ENCODE measurements at regions not wholly inside any gene's neighbourhood (a gene's known extent, or its start where the extent isn't known, plus 50 kb on each side); places are given as distances from the start of the nearest gene placed in this dataset.

- in situ Hi-C loops (cut with HindIII; ENCODE audit: low pct_unique_long_range_greater_than_20kb, low sequenced_read_pairs) = no loop called here
- DNase-seq (ENCODE audit: low read depth, low spot score) = peak; percentile 86
These were observed 128.2 kb upstream of the NFIB start for GRCh38 chr9:14441976-14442651.

- DNase-seq (ENCODE audit: low read depth, low spot score) = no peak
- in situ Hi-C loops (cut with HindIII; ENCODE audit: low pct_unique_long_range_greater_than_20kb, low sequenced_read_pairs) = no loop called here
These were observed 127.2 kb upstream of the NFIB start for GRCh38 chr9:14441115-14441514.

- DNase-seq (ENCODE audit: low read depth, low spot score) = no peak
- in situ Hi-C loops (cut with HindIII; ENCODE audit: low pct_unique_long_range_greater_than_20kb, low sequenced_read_pairs) = no loop called here
These were observed 126.1 kb upstream of the NFIB start for GRCh38 chr9:14440062-14440461.

- no peak for DNase-seq (ENCODE audit: low read depth, low spot score)
- in situ Hi-C loops (cut with HindIII; ENCODE audit: low pct_unique_long_range_greater_than_20kb, low sequenced_read_pairs) = no loop called here
These were observed 125.6 kb upstream of the NFIB start for GRCh38 chr9:14439555-14439954.

- in situ Hi-C loops (cut with HindIII; ENCODE audit: low pct_unique_long_range_greater_than_20kb, low sequenced_read_pairs) = no loop called here
- no peak for DNase-seq (ENCODE audit: low read depth, low spot score)
These were observed 124.5 kb upstream of the NFIB start for GRCh38 chr9:14438232-14439021.

- DNase-seq (ENCODE audit: low read depth, low spot score) = no peak
- in situ Hi-C loops (cut with HindIII; ENCODE audit: low pct_unique_long_range_greater_than_20kb, low sequenced_read_pairs) = no loop called here
These were observed 123.7 kb upstream of the NFIB start for GRCh38 chr9:14437354-14438231.

- in situ Hi-C loops (cut with HindIII; ENCODE audit: low pct_unique_long_range_greater_than_20kb, low sequenced_read_pairs) = no loop called here
- DNase-seq (ENCODE audit: low read depth, low spot score) = no peak
These were observed 121.9 kb upstream of the NFIB start for GRCh38 chr9:14435871-14436270.

GRCh38 chr9:14434971-14435718, 121.2 kb upstream of the NFIB start:
- in situ Hi-C loops (cut with HindIII; ENCODE audit: low pct_unique_long_range_greater_than_20kb, low sequenced_read_pairs) = no loop called here
- no peak for DNase-seq (ENCODE audit: low read depth, low spot score)

- in situ Hi-C loops (cut with HindIII; ENCODE audit: low pct_unique_long_range_greater_than_20kb, low sequenced_read_pairs) = no loop called here
- DNase-seq (ENCODE audit: low read depth, low spot score) = no peak
These were observed 120.2 kb upstream of the NFIB start for GRCh38 chr9:14434158-14434504.

GRCh38 chr9:14433351-14434157, 119.6 kb upstream of the NFIB start:
- in situ Hi-C loops (cut with HindIII; ENCODE audit: low pct_unique_long_range_greater_than_20kb, low sequenced_read_pairs) = no loop called here
- DNase-seq (ENCODE audit: low read depth, low spot score) = peak; percentile 70

GRCh38 chr9:14432666-14433350, 118.9 kb upstream of the NFIB start:
- in situ Hi-C loops (cut with HindIII; ENCODE audit: low pct_unique_long_range_greater_than_20kb, low sequenced_read_pairs) = no loop called here
- no peak for DNase-seq (ENCODE audit: low read depth, low spot score)

- in situ Hi-C loops (cut with HindIII; ENCODE audit: low pct_unique_long_range_greater_than_20kb, low sequenced_read_pairs) = no loop called here
- DNase-seq (ENCODE audit: low read depth, low spot score) = peak; percentile 78
These were observed 114.9 kb upstream of the NFIB start for GRCh38 chr9:14428781-14429230.

- DNase-seq (ENCODE audit: low read depth, low spot score) = no peak
- in situ Hi-C loops (cut with HindIII; ENCODE audit: low pct_unique_long_range_greater_than_20kb, low sequenced_read_pairs) = no loop called here
These were observed 113.5 kb upstream of the NFIB start for GRCh38 chr9:14427419-14427818.

- in situ Hi-C loops (cut with HindIII; ENCODE audit: low pct_unique_long_range_greater_than_20kb, low sequenced_read_pairs) = no loop called here
- no peak for DNase-seq (ENCODE audit: low read depth, low spot score)
These were observed 111.0 kb upstream of the NFIB start for GRCh38 chr9:14424983-14425382.

- in situ Hi-C loops (cut with HindIII; ENCODE audit: low pct_unique_long_range_greater_than_20kb, low sequenced_read_pairs) = no loop called here
- no peak for DNase-seq (ENCODE audit: low read depth, low spot score)
These were observed 110.3 kb upstream of the NFIB start for GRCh38 chr9:14424289-14424688.

- no peak for DNase-seq (ENCODE audit: low read depth, low spot score)
- in situ Hi-C loops (cut with HindIII; ENCODE audit: low pct_unique_long_range_greater_than_20kb, low sequenced_read_pairs) = no loop called here
These were observed 109.9 kb upstream of the NFIB start for GRCh38 chr9:14423815-14424261.

Measured in SK-MEL-5 (cell line).